ENCODE measurements at regions not wholly inside any gene's neighbourhood (a gene's known extent, or its start where the extent isn't known, plus 50 kb on each side); places are given as distances from the start of the nearest gene placed in this dataset.

DNA sequence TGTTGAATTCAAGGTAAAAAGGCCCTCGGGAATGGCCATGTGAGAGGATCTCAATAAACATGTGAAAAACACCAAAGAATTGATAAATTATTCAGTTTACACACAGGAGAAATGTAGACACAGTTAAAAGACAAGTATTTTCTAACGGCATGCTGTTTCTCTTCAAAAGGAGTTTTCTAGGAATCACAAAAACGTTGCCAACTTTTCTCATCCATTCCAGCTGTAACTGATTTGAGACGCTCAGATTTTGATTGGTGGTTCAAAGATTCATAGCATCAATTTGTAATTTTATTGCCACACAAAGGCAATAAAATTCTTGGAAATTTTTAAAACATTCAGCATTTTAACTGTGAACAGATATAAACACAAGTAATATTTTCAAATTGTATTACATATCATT is 384.9 kb upstream of the PFKP start:
- TF ChIP-seq, protein P1, sequence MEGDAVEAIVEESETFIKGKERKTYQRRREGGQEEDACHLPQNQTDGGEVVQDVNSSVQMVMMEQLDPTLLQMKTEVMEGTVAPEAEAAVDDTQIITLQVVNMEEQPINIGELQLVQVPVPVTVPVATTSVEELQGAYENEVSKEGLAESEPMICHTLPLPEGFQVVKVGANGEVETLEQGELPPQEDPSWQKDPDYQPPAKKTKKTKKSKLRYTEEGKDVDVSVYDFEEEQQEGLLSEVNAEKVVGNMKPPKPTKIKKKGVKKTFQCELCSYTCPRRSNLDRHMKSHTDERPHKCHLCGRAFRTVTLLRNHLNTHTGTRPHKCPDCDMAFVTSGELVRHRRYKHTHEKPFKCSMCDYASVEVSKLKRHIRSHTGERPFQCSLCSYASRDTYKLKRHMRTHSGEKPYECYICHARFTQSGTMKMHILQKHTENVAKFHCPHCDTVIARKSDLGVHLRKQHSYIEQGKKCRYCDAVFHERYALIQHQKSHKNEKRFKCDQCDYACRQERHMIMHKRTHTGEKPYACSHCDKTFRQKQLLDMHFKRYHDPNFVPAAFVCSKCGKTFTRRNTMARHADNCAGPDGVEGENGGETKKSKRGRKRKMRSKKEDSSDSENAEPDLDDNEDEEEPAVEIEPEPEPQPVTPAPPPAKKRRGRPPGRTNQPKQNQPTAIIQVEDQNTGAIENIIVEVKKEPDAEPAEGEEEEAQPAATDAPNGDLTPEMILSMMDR (IDR thresholded peaks at IDR 0.05), result no peak
- TF ChIP-seq EZH2 (IDR thresholded peaks at IDR 0.05) (no peak), EZH2phosphoT487 (IDR thresholded peaks at IDR 0.05) (no peak)
